C1 segment of cervical spinal cord (tissue), 14 donors: ENCODE measurements at regions not wholly inside any gene's neighbourhood (a gene's known extent, or its start where the extent isn't known, plus 50 kb on each side); places are given as distances from the start of the nearest gene placed in this dataset.

ENCODE experiments used
- DNase-seq, 14 donors: peaks; one replicate each; lab custom pipeline; 2025; lab: John Stamatoyannopoulos, UW

GRCh38 chr4:56286763-56287162 lies 100.5 kb downstream of the AASDH start:
- DNase-seq: no peak

GRCh38 chr4:56283375-56283774 lies 103.9 kb downstream of the AASDH start:
- no peak for DNase-seq

GRCh38 chr4:56282004-56282403 lies 105.3 kb downstream of the AASDH start:
- DNase-seq: no peak

GRCh38 chr4:56276547-56276946 lies 110.7 kb downstream of the AASDH start:
- DNase-seq: no peak

- DNase-seq: no peak
These were observed 113.9 kb downstream of the AASDH start for GRCh38 chr4:56273391-56273790.

GRCh38 chr4:56272927-56273326 lies 114.4 kb downstream of the AASDH start:
- DNase-seq: no peak

- no peak for DNase-seq
These were observed 115.3 kb downstream of the AASDH start for GRCh38 chr4:56272003-56272402.

GRCh38 chr4:56271131-56271530 lies 116.2 kb downstream of the AASDH start:
- no peak for DNase-seq

- DNase-seq: no peak
These were observed 119.7 kb downstream of the AASDH start for GRCh38 chr4:56267558-56267957.

GRCh38 chr4:56264873-56265272 lies 122.4 kb downstream of the AASDH start:
- no peak for DNase-seq

- DNase-seq: no peak
These were observed 126.3 kb downstream of the AASDH start for GRCh38 chr4:56261027-56261426.

GRCh38 chr4:56260320-56260719 lies 127.0 kb downstream of the AASDH start:
- no peak for DNase-seq

- no peak for DNase-seq
These were observed 127.6 kb downstream of the AASDH start for GRCh38 chr4:56259655-56260054.

GRCh38 chr4:56255820-56256219 lies 131.5 kb downstream of the AASDH start:
- DNase-seq: no peak

- no peak for DNase-seq
These were observed 133.5 kb downstream of the AASDH start for GRCh38 chr4:56253666-56254305.

GRCh38 chr4:56252561-56253152 lies 134.6 kb downstream of the AASDH start:
- DNase-seq: no peak

GRCh38 chr4:56251556-56251955 lies 135.7 kb downstream of the AASDH start:
- no peak for DNase-seq

GRCh38 chr4:56250776-56251175 lies 136.5 kb downstream of the AASDH start:
- DNase-seq: no peak

GRCh38 chr4:56247646-56248045 lies 139.6 kb downstream of the AASDH start:
- no peak for DNase-seq

- DNase-seq: no peak
These were observed 141.1 kb downstream of the AASDH start for GRCh38 chr4:56246233-56246610.

- DNase-seq: no peak
These were observed 141.6 kb downstream of the AASDH start for GRCh38 chr4:56245547-56246232.

GRCh38 chr4:56244681-56245080 lies 142.6 kb downstream of the AASDH start:
- DNase-seq: no peak

GRCh38 chr4:56243107-56243506 lies 144.2 kb downstream of the AASDH start:
- no peak for DNase-seq
